HL-60 (cell line): ENCODE measurements at regions not wholly inside any gene's neighbourhood (a gene's known extent, or its start where the extent isn't known, plus 50 kb on each side); places are given as distances from the start of the nearest gene placed in this dataset.

Experiments
- CTCF ChIP-seq: IDR thresholded peaks from one replicate; pipeline ENCODE4 v1.5.1; 2011; ENCODE audit warnings: low read length, control low read depth, inconsistent platforms; ENCODE audit not compliant: insufficient read depth
- POLR2AphosphoS5 ChIP-seq: IDR thresholded peaks from 2 replicates; pipeline ENCODE4 v1.6.1; 2012; ENCODE audit warnings: low read depth
- REST ChIP-seq: IDR thresholded peaks from 2 replicates; pipeline ENCODE4 v1.6.1; 2012; ENCODE audit warnings: low read depth; ENCODE audit not compliant: insufficient replicate concordance

DNA sequence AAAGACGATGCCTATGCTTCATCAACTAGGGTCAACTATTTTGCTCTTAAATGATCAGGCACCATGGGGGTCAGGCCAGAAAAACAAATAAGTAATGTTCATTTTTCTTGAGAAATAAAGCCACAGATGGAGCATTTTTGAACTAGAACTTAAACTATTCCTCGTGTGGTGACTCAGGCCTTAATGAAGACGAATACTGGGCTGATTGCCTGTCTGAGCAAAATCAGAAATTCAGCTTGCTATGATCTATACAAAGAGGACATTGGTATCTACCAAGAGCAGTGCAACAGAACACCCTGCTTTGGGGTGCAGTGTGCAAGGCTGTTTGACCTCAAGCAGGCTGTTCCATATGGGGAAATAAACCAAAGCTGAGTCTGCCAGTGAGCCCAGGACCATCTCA is 176.0 kb downstream of the NRP2 start:
- TF ChIP-seq CTCF, result no peak
- no peak for TF ChIP-seq POLR2AphosphoS5
- TF ChIP-seq REST, result no peak
